ENCODE measurements at regions not wholly inside any gene's neighbourhood (a gene's known extent, or its start where the extent isn't known, plus 50 kb on each side); places are given as distances from the start of the nearest gene placed in this dataset.

- no peak for DNase-seq (ENCODE audit: low spot score)
Observed at GRCh38 chr2:23221236-23221635, 163.7 kb upstream of the KLHL29 start.

GRCh38 chr2:23221901-23222300, 163.1 kb upstream of the KLHL29 start:
- no peak for DNase-seq (ENCODE audit: low spot score)

GRCh38 chr2:23230885-23231284, 154.1 kb upstream of the KLHL29 start:
- DNase-seq (ENCODE audit: low spot score), result no peak

- DNase-seq (ENCODE audit: low spot score), result no peak
Observed at GRCh38 chr2:23231865-23232264, 153.1 kb upstream of the KLHL29 start.

GRCh38 chr2:23235292-23235691, 149.7 kb upstream of the KLHL29 start:
- no peak for DNase-seq (ENCODE audit: low spot score)

GRCh38 chr2:23235736-23236135, 149.2 kb upstream of the KLHL29 start:
- no peak for DNase-seq (ENCODE audit: low spot score)

GRCh38 chr2:23237147-23237546, 147.8 kb upstream of the KLHL29 start:
- no peak for DNase-seq (ENCODE audit: low spot score)

GRCh38 chr2:23238011-23238657, 146.8 kb upstream of the KLHL29 start:
- DNase-seq (ENCODE audit: low spot score), result no peak

GRCh38 chr2:23239374-23239773, 145.6 kb upstream of the KLHL29 start:
- DNase-seq (ENCODE audit: low spot score), result no peak

- no peak for DNase-seq (ENCODE audit: low spot score)
Observed at GRCh38 chr2:23241121-23241520, 143.9 kb upstream of the KLHL29 start.

GRCh38 chr2:23241611-23242245, 143.3 kb upstream of the KLHL29 start:
- no peak for DNase-seq (ENCODE audit: low spot score)

GRCh38 chr2:23243073-23243659, 141.8 kb upstream of the KLHL29 start:
- no peak for DNase-seq (ENCODE audit: low spot score)

GRCh38 chr2:23244617-23245016, 140.4 kb upstream of the KLHL29 start:
- no peak for DNase-seq (ENCODE audit: low spot score)

GRCh38 chr2:23246992-23247683, 137.8 kb upstream of the KLHL29 start:
- DNase-seq (ENCODE audit: low spot score), result no peak

GRCh38 chr2:23248667-23249066, 136.3 kb upstream of the KLHL29 start:
- no peak for DNase-seq (ENCODE audit: low spot score)

GRCh38 chr2:23249348-23249747, 135.6 kb upstream of the KLHL29 start:
- no peak for DNase-seq (ENCODE audit: low spot score)

- DNase-seq (ENCODE audit: low spot score), result no peak
Observed at GRCh38 chr2:23250371-23250770, 134.6 kb upstream of the KLHL29 start.

GRCh38 chr2:23256643-23257042, 128.3 kb upstream of the KLHL29 start:
- DNase-seq (ENCODE audit: low spot score), result no peak

GRCh38 chr2:23260621-23261020, 124.4 kb upstream of the KLHL29 start:
- no peak for DNase-seq (ENCODE audit: low spot score)

GRCh38 chr2:23268467-23269263, 116.3 kb upstream of the KLHL29 start:
- DNase-seq (ENCODE audit: low spot score), result no peak

- no peak for DNase-seq (ENCODE audit: low spot score)
Observed at GRCh38 chr2:23269747-23270146, 115.2 kb upstream of the KLHL29 start.

GRCh38 chr2:23270810-23271209, 114.2 kb upstream of the KLHL29 start:
- DNase-seq (ENCODE audit: low spot score), result no peak
